ENCODE measurements at regions not wholly inside any gene's neighbourhood (a gene's known extent, or its start where the extent isn't known, plus 50 kb on each side); places are given as distances from the start of the nearest gene placed in this dataset.
"Not testable (repeated sequence)": the region's sequence is repeated elsewhere in the genome, so short reads cannot be mapped to it uniquely, and the experiment has no call there.

DNA sequence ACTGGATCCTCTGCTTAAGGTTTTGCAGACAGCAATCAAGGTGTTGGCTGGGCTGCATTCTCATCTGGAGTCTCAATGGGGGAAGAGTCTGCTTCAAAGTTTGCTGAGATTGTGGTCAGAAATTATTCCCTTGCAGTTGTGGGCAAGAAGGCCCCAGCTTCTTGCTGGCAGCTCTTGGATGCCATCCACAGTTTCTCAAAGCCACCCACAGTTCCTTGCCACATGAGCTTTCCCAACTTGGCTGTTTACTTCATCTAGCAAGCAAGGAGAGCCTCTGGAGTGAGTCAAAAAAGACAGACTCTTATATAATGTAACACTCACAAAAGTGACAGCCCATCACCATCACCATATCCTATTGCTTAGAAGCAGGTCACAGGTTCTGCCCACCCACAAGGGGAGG lies 62.1 kb upstream of the ABHD2 start:
- intact Hi-C loops (cut with DNase I; ENCODE audit: low total_unique reads) = no loop called here
- no peak overlapping the region for H3K4me3 ChIP-seq (ENCODE audit: low read depth, poor library complexity, severe bottlenecking)
- TF ChIP-seq, protein P1, sequence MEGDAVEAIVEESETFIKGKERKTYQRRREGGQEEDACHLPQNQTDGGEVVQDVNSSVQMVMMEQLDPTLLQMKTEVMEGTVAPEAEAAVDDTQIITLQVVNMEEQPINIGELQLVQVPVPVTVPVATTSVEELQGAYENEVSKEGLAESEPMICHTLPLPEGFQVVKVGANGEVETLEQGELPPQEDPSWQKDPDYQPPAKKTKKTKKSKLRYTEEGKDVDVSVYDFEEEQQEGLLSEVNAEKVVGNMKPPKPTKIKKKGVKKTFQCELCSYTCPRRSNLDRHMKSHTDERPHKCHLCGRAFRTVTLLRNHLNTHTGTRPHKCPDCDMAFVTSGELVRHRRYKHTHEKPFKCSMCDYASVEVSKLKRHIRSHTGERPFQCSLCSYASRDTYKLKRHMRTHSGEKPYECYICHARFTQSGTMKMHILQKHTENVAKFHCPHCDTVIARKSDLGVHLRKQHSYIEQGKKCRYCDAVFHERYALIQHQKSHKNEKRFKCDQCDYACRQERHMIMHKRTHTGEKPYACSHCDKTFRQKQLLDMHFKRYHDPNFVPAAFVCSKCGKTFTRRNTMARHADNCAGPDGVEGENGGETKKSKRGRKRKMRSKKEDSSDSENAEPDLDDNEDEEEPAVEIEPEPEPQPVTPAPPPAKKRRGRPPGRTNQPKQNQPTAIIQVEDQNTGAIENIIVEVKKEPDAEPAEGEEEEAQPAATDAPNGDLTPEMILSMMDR (IDR thresholded peaks at IDR 0.05) = no peak
- no peak for TF ChIP-seq POLR2A (IDR thresholded peaks at IDR 0.05)
- DNase-seq (ENCODE audit: low spot score in 2 of 2) = no peak

DNA sequence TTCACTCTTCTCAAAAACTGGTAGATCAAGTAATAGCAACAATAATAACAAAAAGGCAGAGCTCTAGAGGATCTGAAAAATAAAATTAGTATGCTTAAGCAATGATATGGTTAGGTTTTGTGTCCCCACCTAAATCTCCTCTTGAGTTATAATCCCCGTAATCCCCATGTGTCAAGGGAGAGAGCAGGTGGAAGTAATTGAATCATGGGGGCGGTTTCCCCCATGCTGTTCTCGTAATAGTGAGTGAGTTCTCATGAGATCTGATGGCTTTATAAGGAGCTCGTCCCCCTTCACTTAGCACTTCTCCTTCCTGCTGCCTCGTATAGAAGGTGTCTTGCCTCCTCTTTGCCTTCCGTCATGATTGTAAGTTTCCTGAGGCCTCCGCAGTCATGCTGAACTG lies 60.2 kb upstream of the ABHD2 start:
- WGBS, 2 donors = 73 to 79% methylated on average over 7 of the region's 7 CpGs
- no peak for TF ChIP-seq POLR2A (IDR thresholded peaks at IDR 0.05)
- TF ChIP-seq, protein P1 (IDR thresholded peaks at IDR 0.05) = no peak
- DNase-seq (ENCODE audit: low spot score in 2 of 2) = no peak
- H3K4me3 ChIP-seq (ENCODE audit: low read depth, poor library complexity, severe bottlenecking) = no peak overlapping the region
- intact Hi-C loops (cut with DNase I; ENCODE audit: low total_unique reads) = no loop called here

DNA sequence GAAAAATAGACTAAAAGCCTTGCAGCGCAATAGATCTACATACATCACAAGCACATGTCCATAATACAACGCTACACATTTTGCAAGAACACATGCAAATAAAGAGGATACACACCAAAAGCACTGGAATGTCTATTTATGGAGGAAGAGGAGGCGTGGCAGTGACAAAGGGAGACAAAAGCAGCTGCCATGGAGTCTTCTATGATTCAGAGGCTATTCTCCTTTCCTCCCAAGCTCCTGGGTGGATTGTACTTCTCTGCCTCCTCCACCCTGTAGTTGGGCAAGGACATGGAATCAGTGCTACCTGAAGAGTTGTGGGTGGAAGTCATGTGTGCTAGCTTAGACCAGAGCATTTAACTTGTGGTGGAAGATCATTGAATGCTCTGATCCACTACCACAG lies 57.9 kb upstream of the ABHD2 start:
- TF ChIP-seq POLR2A (IDR thresholded peaks at IDR 0.05) = no peak
- TF ChIP-seq, protein P1 (IDR thresholded peaks at IDR 0.05) = no peak
- no peak overlapping the region for H3K4me3 ChIP-seq (ENCODE audit: low read depth, poor library complexity, severe bottlenecking)
- intact Hi-C loops (cut with DNase I; ENCODE audit: low total_unique reads) = no loop called here

DNA sequence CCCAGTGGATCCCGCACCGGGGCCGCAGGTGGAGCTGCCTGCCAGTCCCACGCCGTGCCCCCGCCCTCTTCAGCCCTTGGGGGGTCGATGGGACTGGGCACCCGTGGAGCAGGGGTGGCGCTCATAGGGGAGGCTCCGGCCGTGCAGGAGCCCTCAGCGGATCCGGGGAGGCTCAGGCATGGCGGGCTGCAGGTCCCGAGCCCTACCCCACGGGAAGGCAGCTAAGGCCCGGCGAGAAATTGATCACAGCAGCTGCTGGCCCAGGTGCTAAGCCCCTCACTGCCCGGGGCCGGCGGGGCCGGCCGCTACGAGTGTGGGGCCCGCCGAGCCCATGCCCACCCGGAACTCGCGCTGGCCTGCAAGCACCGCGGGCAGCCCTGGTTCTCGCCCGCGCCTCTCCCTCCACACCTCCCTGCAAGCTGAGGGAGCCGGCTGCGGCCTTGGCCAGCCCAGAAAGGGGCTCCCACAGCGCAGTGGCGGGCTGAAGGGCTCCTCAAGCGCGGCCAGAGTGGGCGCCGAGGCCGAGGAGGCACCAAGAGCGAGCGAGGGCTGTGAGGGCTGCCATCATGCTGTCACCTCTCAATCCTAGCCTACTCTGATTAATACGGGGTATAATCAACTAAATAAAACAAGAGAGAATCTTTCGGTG lies 56.5 kb upstream of the ABHD2 start:
- intact Hi-C loops (cut with DNase I; ENCODE audit: low total_unique reads); H3K4me3 ChIP-seq (ENCODE audit: low read depth, poor library complexity, severe bottlenecking); DNase-seq (ENCODE audit: low spot score in 2 of 2): not testable (repeated sequence)
- 97% methylated on average over 32 to 41 of the region's 47 CpGs for WGBS, 2 donors

More for the DNA sequence above, 57.9 kb upstream of the ABHD2 start:
- WGBS, 2 donors = 85 to 90% methylated on average over 3 of the region's 3 CpGs
- no peak for DNase-seq (ENCODE audit: low spot score in 2 of 2)

DNA sequence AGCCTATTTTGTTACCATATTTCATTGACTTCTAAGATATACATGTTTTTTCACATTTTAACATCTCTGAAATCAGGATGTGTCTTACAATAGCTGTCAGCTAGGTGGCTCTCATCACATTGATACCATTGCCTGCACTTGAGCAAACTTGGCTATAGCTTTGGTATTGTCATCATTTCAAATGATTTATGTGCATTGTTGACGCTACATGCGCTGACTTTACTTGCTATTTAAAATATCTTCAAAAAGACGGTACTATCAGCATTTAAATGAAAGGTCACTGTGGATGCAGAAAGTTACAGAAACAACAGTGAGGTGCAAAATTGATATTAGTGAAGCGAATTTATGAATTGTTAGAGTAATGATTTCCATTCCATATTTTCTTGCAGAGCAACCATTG lies 54.0 kb upstream of the ABHD2 start:
- WGBS, 2 donors = 30 to 36% methylated on average over 4 of the region's 4 CpGs
- TF ChIP-seq, protein P1 (IDR thresholded peaks at IDR 0.05) = no peak
- no peak for TF ChIP-seq POLR2A (IDR thresholded peaks at IDR 0.05)
- DNase-seq (ENCODE audit: low spot score in 2 of 2) = no peak
- intact Hi-C loops (cut with DNase I; ENCODE audit: low total_unique reads) = no loop called here
- H3K4me3 ChIP-seq (ENCODE audit: low read depth, poor library complexity, severe bottlenecking) = no peak overlapping the region

DNA sequence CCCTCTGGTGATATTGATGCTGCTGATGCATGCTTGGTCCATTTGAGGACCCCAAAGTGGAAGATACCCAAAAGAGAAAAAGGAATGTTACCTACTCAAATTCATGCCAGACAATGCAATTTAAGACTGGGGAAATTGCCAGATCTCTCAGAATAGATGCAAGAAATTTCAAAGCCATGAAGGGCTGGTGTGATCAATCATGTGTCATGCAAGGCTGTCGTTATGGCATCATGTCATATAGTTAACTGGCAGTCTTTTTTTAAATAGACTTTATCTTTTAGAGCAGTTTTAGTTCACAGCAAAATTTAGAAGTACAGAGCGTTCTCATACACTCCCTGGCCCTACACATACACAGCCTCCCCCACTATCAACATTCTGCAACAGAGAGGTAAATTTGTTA lies 53.1 kb upstream of the ABHD2 start:
- no peak overlapping the region for H3K4me3 ChIP-seq (ENCODE audit: low read depth, poor library complexity, severe bottlenecking)
- intact Hi-C loops (cut with DNase I; ENCODE audit: low total_unique reads) = no loop called here
- no peak for DNase-seq (ENCODE audit: low spot score in 2 of 2)
- TF ChIP-seq, protein P1 (IDR thresholded peaks at IDR 0.05) = no peak
- no peak for TF ChIP-seq POLR2A (IDR thresholded peaks at IDR 0.05)
- WGBS, 2 donors = 44 to 62% methylated on average over 2 of the region's 2 CpGs
